Endothelial cell of umbilical vein (primary cell): ENCODE measurements at regions not wholly inside any gene's neighbourhood (a gene's known extent, or its start where the extent isn't known, plus 50 kb on each side); places are given as distances from the start of the nearest gene placed in this dataset.

Experiments used
- BruUV-seq: library from RNA; stranded (reverse); fragments of 400-500 nt; replicated peaks from 2 replicates; lab custom pipeline; 2021; lab: Mats Ljungman, UMichigan
- CTCF ChIA-PET: fragments of 300-600, 350-600 bp; sonication (Branson Sonifier 250); formaldehyde crosslinking; loops from one replicate; lab custom pipeline; 2021; ENCODE audit warnings: antibody characterized with exemption, inconsistent platforms; lab: Charles Lee
- POLR2A ChIA-PET: fragments of 300-600, 350-600 bp; sonication (Branson Sonifier 250); formaldehyde crosslinking; loops from one replicate; lab custom pipeline; 2021; ENCODE audit warnings: antibody characterized with exemption, inconsistent platforms; lab: Charles Lee
- DNase-seq: peaks from one replicate; pipeline ENCODE4 v3.0.0-alpha.2; 2011; ENCODE audit warnings: low read depth, low spot score
- FAIRE-seq: peaks from 2 replicates; lab custom pipeline; 2011; peaks lifted over from hg19 to GRCh38; lab: Jason Lieb, UNC
- H2AFZ ChIP-seq: 2 replicates; pipeline ENCODE4 v1.6.0; 2012; ENCODE audit warnings: low read depth, low read length, control low read depth, inconsistent platforms
- H3K27ac ChIP-seq: 2 replicates; pipeline ENCODE4 v1.5.1; 2011; ENCODE audit warnings: low read depth, mild to moderate bottlenecking, control low read depth, low read length, moderate library complexity; ENCODE audit not compliant: insufficient read depth
- H3K27me3 ChIP-seq, 2 experiments: 2 replicates each; pipeline versions ENCODE4 v1.6.0 to v1.6.1; 2011; ENCODE audit warnings: low read length in 2 of 2, mixed read lengths in 1 of 2; ENCODE audit not compliant: control insufficient read depth in 2 of 2, insufficient read depth in 2 of 2
- H3K36me3 ChIP-seq, 2 experiments: 2 replicates in 1 of 2; 3 replicates in 1 of 2; pipeline ENCODE4 v1.5.1; 2011; ENCODE audit warnings: low read length in 2 of 2, mild to moderate bottlenecking in 1 of 2, moderate library complexity in 1 of 2; ENCODE audit not compliant: control insufficient read depth in 2 of 2, insufficient read depth in 2 of 2; ENCODE audit errors: extremely low read depth in 1 of 2
- H3K4me1 ChIP-seq: 3 replicates; pipeline ENCODE4 v1.5.1; 2011; ENCODE audit warnings: mild to moderate bottlenecking, low read length; ENCODE audit not compliant: control insufficient read depth, insufficient read depth; ENCODE audit errors: extremely low read depth
- H3K4me2 ChIP-seq: 2 replicates; pipeline ENCODE4 v1.6.1; 2011; ENCODE audit warnings: low read length, control low read depth, mixed read lengths; ENCODE audit not compliant: insufficient read depth
- H3K4me3 ChIP-seq, 3 experiments: fragments of 200-600 bp in 1 of 3; sonication (generic), shearing (Covaris generic) in 1 of 3; replicated peaks in 1 of 3; 2 replicates each; pipeline ENCODE4 v1.5.1; 2011 to 2016; ENCODE audit warnings: control low read depth in 3 of 3, low read length in 3 of 3, mild to moderate bottlenecking in 2 of 3, inconsistent platforms in 1 of 3, low read depth in 1 of 3, moderate library complexity in 1 of 3; ENCODE audit not compliant: insufficient read depth in 1 of 3
- H3K79me2 ChIP-seq: 2 replicates; pipeline ENCODE4 v1.6.0; 2012; ENCODE audit warnings: low read length, inconsistent platforms; ENCODE audit not compliant: control insufficient read depth, insufficient read depth
- H3K9ac ChIP-seq: replicated peaks from 2 replicates; pipeline ENCODE3; 2011; ENCODE audit warnings: low read length, control low read depth; ENCODE audit not compliant: insufficient read depth; ENCODE audit errors: extremely low read depth
- H3K9me1 ChIP-seq: replicated peaks from 3 replicates; pipeline ENCODE4 v1.6.0; 2011; ENCODE audit warnings: mild to moderate bottlenecking, low read length; ENCODE audit not compliant: control insufficient read depth, insufficient read depth; ENCODE audit errors: extremely low read depth
- H3K9me3 ChIP-seq: replicated peaks from 2 replicates; pipeline ENCODE4 v1.5.1; 2012; ENCODE audit warnings: low read length, inconsistent platforms; ENCODE audit not compliant: control insufficient read depth, insufficient read depth
- H4K20me1 ChIP-seq: replicated peaks from 2 replicates; pipeline ENCODE3; 2011; ENCODE audit warnings: mild to moderate bottlenecking, low read length; ENCODE audit not compliant: control insufficient read depth, insufficient read depth; ENCODE audit errors: extremely low read depth
- EZH2 ChIP-seq: IDR thresholded peaks from 2 replicates; pipeline ENCODE4 v1.6.1; 2012; ENCODE audit warnings: borderline replicate concordance, low read depth, mild to moderate bottlenecking, moderate library complexity, low read length, inconsistent platforms; ENCODE audit not compliant: severe bottlenecking
- FOS ChIP-seq: IDR thresholded peaks from 2 replicates; pipeline ENCODE4 v1.6.1; 2011; ENCODE audit warnings: mild to moderate bottlenecking, low read length, moderate library complexity, borderline replicate concordance; ENCODE audit not compliant: insufficient read depth
- GATA2 ChIP-seq: IDR thresholded peaks from 2 replicates; pipeline ENCODE4 v1.7.0; 2011; ENCODE audit warnings: low read depth, mild to moderate bottlenecking, moderate library complexity, mixed read lengths, low read length; ENCODE audit not compliant: insufficient read length, insufficient read depth
- JUN ChIP-seq: IDR thresholded peaks from 2 replicates; pipeline ENCODE4 v1.6.1; 2011; ENCODE audit warnings: borderline replicate concordance, low read depth; ENCODE audit not compliant: insufficient read length, insufficient read depth
- MYC ChIP-seq: IDR thresholded peaks from one replicate; pipeline ENCODE4 v1.6.1; 2011; ENCODE audit warnings: mild to moderate bottlenecking, low read depth, low read length
- POLR2A ChIP-seq: IDR thresholded peaks from 2 replicates; pipeline ENCODE4 v1.6.1; 2012; ENCODE audit warnings: low read depth, mild to moderate bottlenecking, control low read depth, low read length
- POLR2AphosphoS5 ChIP-seq: IDR thresholded peaks from 2 replicates; pipeline ENCODE4 v1.6.1; 2012; ENCODE audit warnings: low read depth, mild to moderate bottlenecking, control low read depth, low read length, moderate library complexity; ENCODE audit not compliant: insufficient read depth
- dilution Hi-C: fragments of 300-500 bp; cut with MboI; formaldehyde crosslinking; loops from one replicate; pipeline ENCODE4 v1.15.0; 2019; ENCODE audit warnings: low sequenced_read_pairs; ENCODE audit not compliant: extremely low pct_ligation_motif_present
- intact Hi-C: fragments of 100-400 bp; cut with micrococcal nuclease; formaldehyde crosslinking; loops from one replicate; pipeline ENCODE4 v1.10.0; 2022
- TF ChIP-seq, protein P1 (sequence below): IDR thresholded peaks from 2 replicates; pipeline ENCODE4 v1.6.1; 2011; ENCODE audit not compliant: insufficient read depth, insufficient read length
- TF ChIP-seq, protein P2 (sequence below), 2 donors: IDR thresholded peaks; 1 replicate in 1 of 2; 2 replicates in 1 of 2; pipeline ENCODE4 v1.5.1; 2011; ENCODE audit warnings: low read length in 2 of 2, mild to moderate bottlenecking in 2 of 2, moderate library complexity in 2 of 2, control low read depth in 1 of 2, inconsistent platforms in 1 of 2, low read depth in 1 of 2; ENCODE audit not compliant: insufficient read depth in 1 of 2; ENCODE audit errors: extremely low read depth in 1 of 2

GRCh38 chr18:71168557-71169145 lies 879.8 kb downstream of the SOCS6 start:
- intact Hi-C loops (no loop called here), dilution Hi-C loops (no loop called here)
- POLR2A ChIA-PET: no interaction called here
- no peak overlapping the region for H3K27ac ChIP-seq
- BruUV-seq: no TSS peak
- H3K9me1 ChIP-seq: no peaks in the 10 kb centered on the region
- H3K4me3 ChIP-seq: peak overlapping the region in 1 of 3 experiments; percentile 29
- peak overlapping the region; percentile 72 for H3K4me2 ChIP-seq
- H3K36me3 ChIP-seq: no peaks in the 10 kb centered on the region
- peaks cover 6% of the 10 kb centered on the region for H3K4me1 ChIP-seq
- H3K9me3 ChIP-seq: no peaks in the 10 kb centered on the region
- H3K9ac ChIP-seq: peak overlapping the region; percentile 20
- DNase-seq: peak; percentile 59
- TF ChIP-seq FOS: no peak
- TF ChIP-seq MYC: no peak
- TF ChIP-seq, protein P1, sequence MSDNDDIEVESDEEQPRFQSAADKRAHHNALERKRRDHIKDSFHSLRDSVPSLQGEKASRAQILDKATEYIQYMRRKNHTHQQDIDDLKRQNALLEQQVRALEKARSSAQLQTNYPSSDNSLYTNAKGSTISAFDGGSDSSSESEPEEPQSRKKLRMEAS: no peak
- TF ChIP-seq JUN: no peak
- TF ChIP-seq, protein P2, sequence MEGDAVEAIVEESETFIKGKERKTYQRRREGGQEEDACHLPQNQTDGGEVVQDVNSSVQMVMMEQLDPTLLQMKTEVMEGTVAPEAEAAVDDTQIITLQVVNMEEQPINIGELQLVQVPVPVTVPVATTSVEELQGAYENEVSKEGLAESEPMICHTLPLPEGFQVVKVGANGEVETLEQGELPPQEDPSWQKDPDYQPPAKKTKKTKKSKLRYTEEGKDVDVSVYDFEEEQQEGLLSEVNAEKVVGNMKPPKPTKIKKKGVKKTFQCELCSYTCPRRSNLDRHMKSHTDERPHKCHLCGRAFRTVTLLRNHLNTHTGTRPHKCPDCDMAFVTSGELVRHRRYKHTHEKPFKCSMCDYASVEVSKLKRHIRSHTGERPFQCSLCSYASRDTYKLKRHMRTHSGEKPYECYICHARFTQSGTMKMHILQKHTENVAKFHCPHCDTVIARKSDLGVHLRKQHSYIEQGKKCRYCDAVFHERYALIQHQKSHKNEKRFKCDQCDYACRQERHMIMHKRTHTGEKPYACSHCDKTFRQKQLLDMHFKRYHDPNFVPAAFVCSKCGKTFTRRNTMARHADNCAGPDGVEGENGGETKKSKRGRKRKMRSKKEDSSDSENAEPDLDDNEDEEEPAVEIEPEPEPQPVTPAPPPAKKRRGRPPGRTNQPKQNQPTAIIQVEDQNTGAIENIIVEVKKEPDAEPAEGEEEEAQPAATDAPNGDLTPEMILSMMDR (IDR thresholded peaks at IDR 0.05; ENCODE audit: extremely low read depth in 1 of 2, insufficient read depth in 1 of 2, low read depth in 1 of 2, low read length in 2 of 2): no peak
- TF ChIP-seq POLR2A: no peak
- TF ChIP-seq POLR2AphosphoS5: no peak
- TF ChIP-seq EZH2: no peak
- TF ChIP-seq GATA2: no peak
- no peak for FAIRE-seq
- CTCF ChIA-PET: interaction anchor here (0.8 kb wide), 1 partner anchor 236 kb away, joined by 4 read pairs; no protein-coding TSS in a partner anchor
- H3K27me3 ChIP-seq: no peaks in the 10 kb centered on the region
- H3K79me2 ChIP-seq: no peaks in the 10 kb centered on the region
- peak overlapping the region; percentile 67 for H2AFZ ChIP-seq
- no peaks in the 10 kb centered on the region for H4K20me1 ChIP-seq
